HEK293T (cell line): ENCODE measurements at regions not wholly inside any gene's neighbourhood (a gene's known extent, or its start where the extent isn't known, plus 50 kb on each side); places are given as distances from the start of the nearest gene placed in this dataset.
"Not testable (repeated sequence)": the region's sequence is repeated elsewhere in the genome, so short reads cannot be mapped to it uniquely, and the experiment has no call there.

Experiments
- ARNT ChIP-seq: fragments of 450-650 bp; IDR thresholded peaks from 2 replicates; pipeline ENCODE4 v1.6.1; 2017; ENCODE audit warnings: mild to moderate bottlenecking
- BHLHE40 ChIP-seq: fragments of 450-650 bp; IDR thresholded peaks from 2 replicates; pipeline ENCODE4 v1.6.1; 2016; ENCODE audit warnings: mild to moderate bottlenecking, moderate library complexity, borderline replicate concordance
- ELF4 ChIP-seq: fragments of 450-650 bp; IDR thresholded peaks from 2 replicates; pipeline ENCODE4 v1.6.1; 2017; ENCODE audit warnings: antibody characterized with exemption
- NFRKB ChIP-seq: fragments of 450-650 bp; IDR thresholded peaks from 2 replicates; pipeline ENCODE4 v1.6.1; 2016; ENCODE audit warnings: mild to moderate bottlenecking, moderate library complexity
- PKNOX1 ChIP-seq: fragments of 450-650 bp; IDR thresholded peaks from 2 replicates; pipeline ENCODE4 v1.6.1; 2016
- ZNF384 ChIP-seq: fragments of 450-650 bp; IDR thresholded peaks from 2 replicates; pipeline ENCODE4 v1.6.1; 2016

- not testable (repeated sequence) for TF ChIP-seq ZNF384, PKNOX1, BHLHE40, NFRKB, ELF4, ARNT
Measured at GRCh38 chr2:105529258-105529657, 130.4 kb upstream of the FHL2 start.
